ENCODE measurements at regions not wholly inside any gene's neighbourhood (a gene's known extent, or its start where the extent isn't known, plus 50 kb on each side); places are given as distances from the start of the nearest gene placed in this dataset.
"Not testable (repeated sequence)": the region's sequence is repeated elsewhere in the genome, so short reads cannot be mapped to it uniquely, and the experiment has no call there.

DNA sequence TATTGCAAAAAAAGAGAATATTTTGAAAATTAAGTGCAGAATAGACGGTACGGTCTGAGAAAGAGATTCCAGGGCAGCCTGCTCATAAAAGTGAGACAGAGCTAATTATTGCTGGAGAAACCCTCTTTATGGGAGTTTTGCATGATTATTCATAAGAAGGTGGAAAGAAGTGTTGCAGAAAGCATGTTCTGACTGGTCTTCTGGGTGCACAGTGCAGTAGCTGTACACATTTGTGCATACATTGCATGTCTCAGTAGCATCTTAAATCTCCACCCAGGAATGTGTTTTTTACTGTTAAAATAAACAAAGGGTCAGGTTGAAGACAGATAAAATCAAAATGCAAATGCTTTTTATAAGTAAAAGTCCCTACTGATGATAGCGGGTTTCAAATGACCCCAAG, 1813.6 kb upstream of the DEFB115 start:
- Histone ChIP-seq H2BK120ac (ENCODE audit: insufficient read depth, low read length, poor library complexity) (no peak overlapping the region), H4K12ac (ENCODE audit: low read depth, low read length) (no peak overlapping the region), H2BK12ac (ENCODE audit: low read length) (no peak overlapping the region), H3K27me3 (ENCODE audit: insufficient read depth, low read length) (no peaks in the 10 kb centered on the region), H3K79me2 (ENCODE audit: control insufficient read depth, insufficient read depth, low read length, poor library complexity) (no peaks in the 10 kb centered on the region), H3K14ac (ENCODE audit: low read length) (no peak overlapping the region), H4K91ac (ENCODE audit: low read depth, low read length) (no peak overlapping the region), H3K4me1 (ENCODE audit: control insufficient read depth in 1 of 2, insufficient read depth in 2 of 2, low read length in 2 of 2) (no peaks in the 10 kb centered on the region), H3K79me1 (ENCODE audit: low read length) (no peaks in the 10 kb centered on the region), H3K18ac (ENCODE audit: low read length) (no peak overlapping the region), H3K4me2 (ENCODE audit: low read length) (no peak overlapping the region), H3K23ac (ENCODE audit: low read length) (no peak overlapping the region), H2AK5ac (ENCODE audit: low read length) (no peak overlapping the region), H2AFZ (ENCODE audit: insufficient read depth, low read length, poor library complexity) (no peak overlapping the region), H3K27ac (ENCODE audit: low read depth, low read length) (no peak overlapping the region), H3K36me3 (ENCODE audit: control insufficient read depth in 1 of 2, insufficient read depth in 2 of 2, low read length in 2 of 2) (no peaks in the 10 kb centered on the region), H3K4me3 (ENCODE audit: low read depth, low read length) (no peak overlapping the region), H3K9me3 (ENCODE audit: insufficient read depth, low read depth, low read length) (peaks cover 27% of the 10 kb centered on the region), H3K4ac (ENCODE audit: low read depth, low read length) (no peak overlapping the region), H3K9ac (ENCODE audit: low read length) (no peak overlapping the region), H2BK5ac (ENCODE audit: low read depth, low read length, poor library complexity) (no peak overlapping the region), H4K8ac (ENCODE audit: low read depth, low read length) (no peak overlapping the region)
- no CpG with 5 or more reads among the region's 3 CpGs for WGBS (ENCODE audit: extremely low coverage, insufficient coverage, insufficient read length)
- DNase-seq: no peak

DNA sequence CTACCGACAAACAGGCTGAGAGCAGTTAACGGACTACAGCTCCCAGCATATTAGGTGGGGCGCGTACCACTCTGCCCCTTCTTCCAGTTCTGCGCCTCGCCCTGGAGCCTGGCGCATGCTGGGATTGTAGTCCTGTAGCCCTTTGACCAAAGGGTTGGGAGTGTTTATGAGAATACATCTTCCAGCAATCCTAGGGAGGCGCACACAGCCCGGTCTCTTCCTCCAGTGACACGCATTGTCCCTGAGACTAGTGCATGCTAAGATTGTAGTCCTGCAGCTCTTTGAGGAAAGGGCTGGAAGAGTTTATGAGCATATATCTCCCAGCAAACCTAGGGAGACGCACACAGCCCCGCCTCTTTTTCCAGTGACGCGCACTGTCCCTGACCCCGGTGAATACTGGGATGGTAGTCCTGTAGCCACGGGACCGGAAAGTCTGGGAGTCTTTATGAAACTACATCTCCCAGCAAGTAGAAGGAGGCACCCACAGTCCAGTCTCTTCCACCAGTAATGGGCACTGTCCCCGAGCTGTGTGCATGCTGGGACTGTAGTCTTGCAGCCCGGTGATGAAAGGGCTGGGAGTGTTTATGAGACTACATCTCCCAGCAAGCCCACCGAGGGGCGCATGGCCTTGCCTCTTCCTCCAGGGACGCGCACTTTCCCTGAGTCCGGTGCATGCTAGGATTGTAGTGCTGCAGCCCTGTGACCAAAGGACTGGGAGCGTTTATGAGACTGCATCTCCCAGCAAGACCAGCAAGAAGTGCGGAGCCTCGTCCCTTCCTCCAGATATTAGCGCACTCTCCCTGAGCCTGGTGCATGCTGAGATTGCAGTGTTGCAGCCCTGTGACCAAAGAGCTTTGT, 1812.2 kb upstream of the DEFB115 start:
- Histone ChIP-seq H3K4me3 (ENCODE audit: low read depth, low read length) (peak overlapping the region; percentile 25), H3K9me3 (ENCODE audit: insufficient read depth, low read depth, low read length) (peaks cover 30% of the 10 kb centered on the region), H3K4me2 (ENCODE audit: low read length) (peak overlapping the region; percentile 27)
- no CpG with 5 or more reads among the region's 28 CpGs for WGBS (ENCODE audit: extremely low coverage, insufficient coverage, insufficient read length)
- H3K27me3 ChIP-seq (ENCODE audit: insufficient read depth, low read length); H2AK5ac ChIP-seq (ENCODE audit: low read length); H3K18ac ChIP-seq (ENCODE audit: low read length); H3K79me1 ChIP-seq (ENCODE audit: low read length); H3K4me1 ChIP-seq (ENCODE audit: control insufficient read depth in 1 of 2, insufficient read depth in 2 of 2, low read length in 2 of 2); H2BK5ac ChIP-seq (ENCODE audit: low read depth, low read length, poor library complexity); H3K79me2 ChIP-seq (ENCODE audit: control insufficient read depth, insufficient read depth, low read length, poor library complexity); H2BK120ac ChIP-seq (ENCODE audit: insufficient read depth, low read length, poor library complexity); H3K27ac ChIP-seq (ENCODE audit: low read depth, low read length); H3K14ac ChIP-seq (ENCODE audit: low read length); H4K91ac ChIP-seq (ENCODE audit: low read depth, low read length); H2BK12ac ChIP-seq (ENCODE audit: low read length); H4K8ac ChIP-seq (ENCODE audit: low read depth, low read length); H3K23ac ChIP-seq (ENCODE audit: low read length); H3K4ac ChIP-seq (ENCODE audit: low read depth, low read length); H4K12ac ChIP-seq (ENCODE audit: low read depth, low read length); H2AFZ ChIP-seq (ENCODE audit: insufficient read depth, low read length, poor library complexity); H3K9ac ChIP-seq (ENCODE audit: low read length); H3K36me3 ChIP-seq (ENCODE audit: control insufficient read depth in 1 of 2, insufficient read depth in 2 of 2, low read length in 2 of 2): not testable (repeated sequence)
- DNase-seq: peak; percentile 74 to 88

DNA sequence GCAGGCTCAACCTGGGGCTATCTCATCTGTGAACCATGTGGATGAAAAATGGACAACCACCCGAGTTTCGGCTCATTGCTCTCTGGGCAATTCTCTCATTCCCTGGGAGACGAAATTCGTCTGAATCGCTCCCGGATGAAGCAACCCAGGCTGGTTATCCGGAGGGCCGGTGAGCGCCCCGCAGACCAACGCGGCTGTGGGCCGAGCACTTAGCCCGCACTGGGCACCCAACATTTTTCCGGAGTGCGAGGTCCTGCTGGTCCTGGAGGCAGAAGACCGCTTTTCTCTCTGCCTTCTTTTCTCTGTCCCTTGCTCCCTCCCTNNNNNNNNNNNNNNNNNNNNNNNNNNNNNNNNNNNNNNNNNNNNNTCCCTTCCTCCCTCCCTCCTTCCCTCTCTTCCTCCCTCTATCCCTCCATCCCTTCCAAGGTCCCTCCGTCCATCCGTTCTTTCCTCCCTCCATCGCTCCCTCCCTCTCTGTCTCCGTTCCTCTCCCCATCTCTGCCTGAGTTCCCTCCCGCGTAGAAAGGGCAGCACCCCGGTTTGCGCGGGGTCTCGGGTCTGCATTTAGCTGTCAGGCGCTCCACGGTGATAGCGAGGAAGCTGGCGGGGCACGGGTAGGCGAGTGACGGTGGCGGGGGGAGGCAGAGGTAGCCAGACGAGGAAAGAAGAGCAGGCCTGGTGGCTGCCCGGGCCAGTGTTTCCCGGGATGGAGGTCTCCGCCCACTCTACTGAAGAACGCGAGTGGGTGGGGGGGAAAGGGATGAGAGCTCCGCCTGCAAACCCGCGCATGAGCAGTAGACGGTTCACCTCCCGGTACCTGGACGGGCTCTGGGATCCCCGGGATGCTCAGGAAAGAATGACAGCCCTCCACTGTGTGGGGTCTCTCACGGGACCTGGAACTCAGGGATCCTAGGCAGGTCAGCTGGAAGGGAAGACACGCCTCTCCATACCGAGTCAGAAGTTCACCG, 1809.7 kb upstream of the DEFB115 start:
- no CpG with 5 or more reads among the region's 52 CpGs for WGBS (ENCODE audit: extremely low coverage, insufficient coverage, insufficient read length)
- DNase-seq; H2BK5ac ChIP-seq (ENCODE audit: low read depth, low read length, poor library complexity): not testable (repeated sequence)

GRCh38 chr20:29448806-29449470, 1808.5 kb upstream of the DEFB115 start:
- no CpG with 5 or more reads among the region's 23 CpGs for WGBS (ENCODE audit: extremely low coverage, insufficient coverage, insufficient read length)
- H3K79me1 ChIP-seq (ENCODE audit: low read length): no peaks in the 10 kb centered on the region
- peaks cover 30% of the 10 kb centered on the region for H3K9me3 ChIP-seq (ENCODE audit: insufficient read depth, low read depth, low read length)
- H3K4me2 ChIP-seq (ENCODE audit: low read length): no peak overlapping the region
- H3K27me3 ChIP-seq (ENCODE audit: insufficient read depth, low read length): no peaks in the 10 kb centered on the region
- DNase-seq: no peak
- H4K91ac ChIP-seq (ENCODE audit: low read depth, low read length): no peak overlapping the region
- no peak overlapping the region for H3K9ac ChIP-seq (ENCODE audit: low read length)
- no peak overlapping the region for H2BK12ac ChIP-seq (ENCODE audit: low read length)
- H3K4me1 ChIP-seq (ENCODE audit: control insufficient read depth in 1 of 2, insufficient read depth in 2 of 2, low read length in 2 of 2): no peaks in the 10 kb centered on the region
- H2AFZ ChIP-seq (ENCODE audit: insufficient read depth, low read length, poor library complexity): no peak overlapping the region
- H3K27ac ChIP-seq (ENCODE audit: low read depth, low read length): no peak overlapping the region
- no peak overlapping the region for H3K23ac ChIP-seq (ENCODE audit: low read length)
- no peak overlapping the region for H4K8ac ChIP-seq (ENCODE audit: low read depth, low read length)
- H3K79me2 ChIP-seq (ENCODE audit: control insufficient read depth, insufficient read depth, low read length, poor library complexity): no peaks in the 10 kb centered on the region
- H2BK5ac ChIP-seq (ENCODE audit: low read depth, low read length, poor library complexity): no peak overlapping the region
- H3K4ac ChIP-seq (ENCODE audit: low read depth, low read length): no peak overlapping the region
- no peak overlapping the region for H4K12ac ChIP-seq (ENCODE audit: low read depth, low read length)
- H3K36me3 ChIP-seq (ENCODE audit: control insufficient read depth in 1 of 2, insufficient read depth in 2 of 2, low read length in 2 of 2): no peaks in the 10 kb centered on the region
- no peak overlapping the region for H3K14ac ChIP-seq (ENCODE audit: low read length)
- H2AK5ac ChIP-seq (ENCODE audit: low read length): no peak overlapping the region
- no peak overlapping the region for H2BK120ac ChIP-seq (ENCODE audit: insufficient read depth, low read length, poor library complexity)
- H3K4me3 ChIP-seq (ENCODE audit: low read depth, low read length): peak overlapping the region; percentile 44
- H3K18ac ChIP-seq (ENCODE audit: low read length): no peak overlapping the region

More for the DNA sequence above, 1809.7 kb upstream of the DEFB115 start:
- H3K4ac ChIP-seq (ENCODE audit: low read depth, low read length); H2BK120ac ChIP-seq (ENCODE audit: insufficient read depth, low read length, poor library complexity); H3K79me2 ChIP-seq (ENCODE audit: control insufficient read depth, insufficient read depth, low read length, poor library complexity); H4K8ac ChIP-seq (ENCODE audit: low read depth, low read length); H3K36me3 ChIP-seq (ENCODE audit: control insufficient read depth in 1 of 2, insufficient read depth in 2 of 2, low read length in 2 of 2); H4K91ac ChIP-seq (ENCODE audit: low read depth, low read length); H2AFZ ChIP-seq (ENCODE audit: insufficient read depth, low read length, poor library complexity); H2BK12ac ChIP-seq (ENCODE audit: low read length); H3K14ac ChIP-seq (ENCODE audit: low read length); H4K12ac ChIP-seq (ENCODE audit: low read depth, low read length); H3K4me1 ChIP-seq (ENCODE audit: control insufficient read depth in 1 of 2, insufficient read depth in 2 of 2, low read length in 2 of 2); H3K79me1 ChIP-seq (ENCODE audit: low read length); H3K23ac ChIP-seq (ENCODE audit: low read length); H3K9ac ChIP-seq (ENCODE audit: low read length); H2AK5ac ChIP-seq (ENCODE audit: low read length); H3K4me2 ChIP-seq (ENCODE audit: low read length); H3K27me3 ChIP-seq (ENCODE audit: insufficient read depth, low read length); H3K18ac ChIP-seq (ENCODE audit: low read length); H3K27ac ChIP-seq (ENCODE audit: low read depth, low read length): not testable (repeated sequence)
- peak overlapping the region; percentile 44 for H3K4me3 ChIP-seq (ENCODE audit: low read depth, low read length)
- peaks cover 31% of the 10 kb centered on the region for H3K9me3 ChIP-seq (ENCODE audit: insufficient read depth, low read depth, low read length)
